Right lobe of liver (tissue), 6 donors: ENCODE measurements at regions not wholly inside any gene's neighbourhood (a gene's known extent, or its start where the extent isn't known, plus 50 kb on each side); places are given as distances from the start of the nearest gene placed in this dataset.

Experiments used
- ATAC-seq, 4 donors: fragments of 200-7000 bp; cut with Tn5 transposase; one replicate each; pipeline ENCODE4 v1.9.1; 2020; ENCODE audit warnings: mild to moderate bottlenecking in 4 of 4, moderate library complexity in 4 of 4
- DNase-seq, 3 donors: peaks; one replicate each; pipeline ENCODE4 v3.0.0-alpha.2; 2020
- H3K27ac ChIP-seq, 3 donors: fragments of 200-600 bp; one replicate each; pipeline ENCODE4 v1.8.0; 2022
- H3K27me3 ChIP-seq, 2 donors: fragments of 200-600 bp; one replicate each; pipeline ENCODE4 v1.8.0; 2022
- H3K36me3 ChIP-seq, 4 donors: fragments of 200-600 bp; sonication (generic) in 1 of 4; one replicate each; pipeline versions ENCODE4 v1.5.1 to v1.8.0; 2017 to 2022; ENCODE audit warnings: control low read depth in 1 of 4
- H3K4me1 ChIP-seq, 4 donors: fragments of 200-600 bp; sonication (generic) in 1 of 4; one replicate each; pipeline versions ENCODE4 v1.5.1 to v1.8.0; 2017 to 2022; ENCODE audit warnings: control low read depth in 1 of 4
- H3K4me3 ChIP-seq, 3 donors: fragments of 200-600 bp; one replicate each; pipeline ENCODE4 v1.8.0; 2022
- H3K9me3 ChIP-seq, 4 donors: fragments of 200-600 bp; sonication (generic) in 1 of 4; one replicate each; pipeline versions ENCODE4 v1.5.1 to v1.8.0; 2017 to 2022; ENCODE audit warnings: control low read depth in 1 of 4
- CTCF ChIP-seq, 4 donors: fragments of 200-600 bp in 3 of 4; fragments of 450-650 bp in 1 of 4; IDR thresholded peaks; one replicate each; pipeline versions ENCODE4 v1.5.1 to v1.8.0; 2016 to 2022; ENCODE audit warnings: antibody characterized with exemption in 4 of 4, mild to moderate bottlenecking in 2 of 4
- POLR2A ChIP-seq: fragments of 450-650 bp; IDR thresholded peaks from one replicate; pipeline ENCODE4 v1.6.1; 2017; ENCODE audit warnings: antibody characterized with exemption, mild to moderate bottlenecking
- WGBS: methylation state at CpG from one replicate; pipeline ENCODE4 v1.1.6; 2018; ENCODE audit warnings: low coverage, low lambda C conversion rate; ENCODE audit not compliant: insufficient coverage; ENCODE audit errors: missing lambda C conversion rate; 5-methylcytosine and 5-hydroxymethylcytosine counted together
- intact Hi-C, 2 donors: fragments of 100-400 bp; cut with DNase I; formaldehyde crosslinking; loops; one replicate each; pipeline versions ENCODE4 v1.11.2 to v1.14.1; 2022
- donor health status: DM: no; HTN: yes; CAD: no.
- donor health status: DM: no; HTN: no; CAD: no.
- donor health status: DM: no; HTN: no; CAD: no.
- donor health status: DM: no; HTN: yes; CAD: no.
- donor health status: DM: no; HTN: yes; CAD: no.

DNA sequence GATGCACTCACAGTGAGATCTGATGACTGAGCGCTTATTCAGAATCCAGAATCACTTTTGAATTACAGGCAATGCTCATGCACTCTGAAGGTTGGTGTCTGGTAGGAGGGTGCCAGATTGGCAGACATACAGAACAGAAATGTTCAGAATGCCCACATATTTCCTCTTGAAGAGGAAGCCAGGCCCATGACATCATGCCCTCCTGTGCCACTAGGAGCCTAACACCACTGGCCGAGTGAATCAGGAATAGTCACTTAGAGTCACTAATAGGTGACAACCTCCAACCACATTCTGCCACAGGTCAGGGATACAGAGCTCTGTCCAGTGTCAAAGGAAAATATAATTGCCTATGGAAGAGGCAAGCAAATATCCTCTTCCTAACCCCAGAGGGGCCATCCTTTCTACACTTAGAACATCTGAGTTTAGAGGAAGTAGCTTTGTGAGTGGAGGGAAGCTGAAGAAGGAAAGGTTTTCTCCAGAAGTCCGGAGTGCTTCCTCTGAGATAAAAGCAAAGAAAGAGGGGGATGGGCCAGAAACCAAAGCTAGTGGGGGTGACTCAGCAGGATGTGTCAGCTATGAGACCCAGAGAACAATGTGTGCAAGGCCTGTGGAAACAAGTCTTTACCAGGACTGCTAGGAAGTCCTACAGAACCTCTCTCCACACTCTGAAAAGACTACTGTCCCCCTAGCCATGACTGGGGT lies 838.8 kb downstream of the GRID1 start:
- H3K27ac ChIP-seq = no peak overlapping the region
- H3K4me1 ChIP-seq = no peaks in the 10 kb centered on the region
- H3K9me3 ChIP-seq = no peaks in the 10 kb centered on the region
- no peaks in the 10 kb centered on the region for H3K27me3 ChIP-seq
- intact Hi-C loops = no loop called here
- WGBS = 31% methylated on average over 2 of the region's 3 CpGs
- DNase-seq = no peak
- H3K36me3 ChIP-seq = no peaks in the 10 kb centered on the region
- no peak overlapping the region for H3K4me3 ChIP-seq
- TF ChIP-seq CTCF (IDR thresholded peaks at IDR 0.05) (no peak), POLR2A (no peak)
- ATAC-seq = no peak

- Histone ChIP-seq H3K27me3 (no peaks in the 10 kb centered on the region), H3K9me3 (no peaks in the 10 kb centered on the region), H3K4me1 (no peaks in the 10 kb centered on the region), H3K36me3 (no peaks in the 10 kb centered on the region), H3K4me3 (no peak overlapping the region), H3K27ac (no peak overlapping the region)
- ATAC-seq (no peak), DNase-seq (no peak)
- TF ChIP-seq POLR2A (no peak), CTCF (IDR thresholded peaks at IDR 0.05) (no peak)
- intact Hi-C loops = no loop called here
Measured at GRCh38 chr10:85528318-85528652, 838.3 kb downstream of the GRID1 start.

DNA sequence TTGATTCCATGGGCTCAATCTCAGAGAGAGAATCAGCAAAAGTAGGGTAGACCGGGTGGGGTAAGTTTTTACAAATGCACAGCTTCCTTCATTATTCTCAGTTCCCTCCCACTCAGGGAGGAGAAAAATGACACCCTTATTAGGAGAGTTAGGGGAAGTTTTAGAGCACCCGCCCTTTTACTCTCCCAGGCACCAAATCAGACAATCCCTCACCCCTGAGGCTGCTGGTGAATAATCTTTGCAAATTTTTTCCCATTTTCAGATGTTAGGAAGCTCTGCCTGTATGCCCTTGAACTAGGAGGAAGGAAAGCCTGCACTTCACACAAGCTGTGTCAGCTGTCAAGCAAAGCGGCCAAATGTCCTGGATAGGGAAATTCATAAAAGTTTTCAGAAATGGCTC lies 834.9 kb downstream of the GRID1 start:
- TF ChIP-seq POLR2A = no peak
- no peak for TF ChIP-seq CTCF (IDR thresholded peaks at IDR 0.05)
- no peaks in the 10 kb centered on the region for H3K36me3 ChIP-seq
- H3K9me3 ChIP-seq = no peaks in the 10 kb centered on the region
- H3K27ac ChIP-seq = no peak overlapping the region
- H3K27me3 ChIP-seq = no peaks in the 10 kb centered on the region
- no peaks in the 10 kb centered on the region for H3K4me1 ChIP-seq
- DNase-seq (no peak), ATAC-seq (no peak)
- WGBS = 41% methylated on average over 3 of the region's 3 CpGs
- H3K4me3 ChIP-seq = no peak overlapping the region
- intact Hi-C loops = no loop called here

- Histone ChIP-seq H3K27me3 (no peaks in the 10 kb centered on the region), H3K9me3 (no peaks in the 10 kb centered on the region), H3K36me3 (no peaks in the 10 kb centered on the region), H3K4me1 (no peaks in the 10 kb centered on the region), H3K27ac (no peak overlapping the region), H3K4me3 (no peak overlapping the region)
- TF ChIP-seq POLR2A (no peak), CTCF (IDR thresholded peaks at IDR 0.05) (no peak)
- ATAC-seq (no peak), DNase-seq (no peak)
- intact Hi-C loops = no loop called here
Measured at GRCh38 chr10:85532773-85533172, 833.8 kb downstream of the GRID1 start.

- H3K36me3 ChIP-seq = no peaks in the 10 kb centered on the region
- no peaks in the 10 kb centered on the region for H3K4me1 ChIP-seq
- no peaks in the 10 kb centered on the region for H3K9me3 ChIP-seq
- no peak overlapping the region for H3K27ac ChIP-seq
- DNase-seq (no peak), ATAC-seq (no peak)
- intact Hi-C loops = no loop called here
- TF ChIP-seq POLR2A (no peak), CTCF (IDR thresholded peaks at IDR 0.05) (no peak)
- no peaks in the 10 kb centered on the region for H3K27me3 ChIP-seq
- H3K4me3 ChIP-seq = no peak overlapping the region
Measured at GRCh38 chr10:85535926-85536325, 830.7 kb downstream of the GRID1 start.
